GM11168 (cell line): ENCODE measurements at regions not wholly inside any gene's neighbourhood (a gene's known extent, or its start where the extent isn't known, plus 50 kb on each side); places are given as distances from the start of the nearest gene placed in this dataset.
"Not testable (repeated sequence)": the region's sequence is repeated elsewhere in the genome, so short reads cannot be mapped to it uniquely, and the experiment has no call there.

Experiments
- in situ Hi-C: fragments of 300-500 bp; cut with MboI; formaldehyde crosslinking; loops from one replicate; pipeline ENCODE4 v1.12.0; 2022; ENCODE audit warnings: low sequenced_read_pairs; ENCODE audit not compliant: unreplicated experiment

DNA sequence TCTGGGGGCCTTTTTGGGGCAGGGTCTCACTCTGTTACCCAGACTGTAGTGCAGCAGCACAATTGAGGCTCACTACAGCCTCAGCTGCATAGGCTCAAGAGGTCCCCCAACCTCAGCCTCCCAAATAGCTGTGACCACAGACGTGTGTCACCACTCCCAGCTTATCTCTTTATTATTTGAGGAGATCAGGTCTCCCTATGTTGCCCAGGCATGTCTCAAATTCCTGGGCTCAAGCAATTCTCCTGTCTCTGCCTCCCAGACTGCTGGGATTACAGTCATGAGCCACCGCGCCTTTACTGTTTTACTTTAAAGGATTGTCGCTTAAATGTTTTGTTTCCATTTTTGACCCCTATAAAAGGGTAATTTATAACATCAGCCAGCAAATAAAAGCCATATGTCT lies 502.6 kb upstream of the AUTS2 start:
- in situ Hi-C loops: no loop called here

DNA sequence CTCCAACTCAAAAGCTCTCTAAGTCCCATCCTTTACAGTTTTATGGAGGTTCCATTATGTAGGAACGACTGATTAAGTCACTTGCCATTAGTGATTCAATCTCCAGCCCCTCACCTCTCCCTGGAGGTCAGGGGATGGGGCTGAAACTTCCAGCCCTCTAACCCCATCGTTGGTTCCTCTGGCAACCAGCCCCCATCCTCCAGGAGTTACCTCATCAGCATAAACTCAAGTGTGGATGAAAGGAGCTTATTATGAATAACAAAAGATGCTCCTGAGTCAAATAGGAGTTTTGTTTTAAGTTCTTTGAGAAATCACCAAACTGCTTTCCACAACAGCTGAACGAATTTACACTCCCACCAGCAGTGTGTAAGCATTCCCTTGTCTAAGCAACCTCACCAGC lies 494.3 kb upstream of the AUTS2 start:
- in situ Hi-C loops: no loop called here

DNA sequence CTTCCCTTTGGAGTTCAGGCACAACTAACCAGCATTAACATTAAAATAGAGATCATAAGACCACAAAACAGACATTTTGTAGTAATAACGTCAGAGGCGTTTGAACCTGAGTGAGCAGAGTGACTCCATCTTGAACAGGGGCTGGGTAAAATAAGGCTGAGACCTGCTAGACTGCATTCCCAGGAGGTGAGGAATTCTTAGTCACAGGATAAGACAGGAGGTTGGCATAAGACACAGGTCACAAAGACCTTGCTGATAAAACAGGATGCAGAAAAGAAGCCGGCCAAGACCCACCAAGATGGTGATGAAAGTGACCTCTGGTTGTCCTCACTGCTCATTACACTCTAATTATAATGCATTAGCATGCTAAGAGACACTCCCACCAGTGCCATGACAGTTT lies 493.2 kb upstream of the AUTS2 start:
- in situ Hi-C loops: no loop called here

DNA sequence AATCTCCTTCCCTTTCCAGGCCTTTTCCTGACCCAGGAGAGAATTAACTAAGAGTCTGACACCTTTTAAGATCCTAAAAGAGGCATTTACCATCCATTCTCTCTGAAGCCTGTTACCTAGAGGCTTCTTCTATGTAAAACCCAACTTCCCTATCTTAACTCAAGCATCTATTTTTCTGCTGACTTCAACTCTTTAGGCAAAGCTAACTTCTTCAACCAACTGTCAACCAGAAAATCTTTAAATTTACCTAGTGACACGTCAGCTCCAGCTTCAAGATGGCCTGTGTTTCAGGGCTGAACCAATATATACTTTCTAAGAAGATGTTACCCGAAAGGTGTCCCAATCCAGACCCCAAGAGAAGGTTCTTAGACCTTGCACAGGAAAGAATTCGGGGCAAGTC lies 492.3 kb upstream of the AUTS2 start:
- in situ Hi-C loops: no loop called here

DNA sequence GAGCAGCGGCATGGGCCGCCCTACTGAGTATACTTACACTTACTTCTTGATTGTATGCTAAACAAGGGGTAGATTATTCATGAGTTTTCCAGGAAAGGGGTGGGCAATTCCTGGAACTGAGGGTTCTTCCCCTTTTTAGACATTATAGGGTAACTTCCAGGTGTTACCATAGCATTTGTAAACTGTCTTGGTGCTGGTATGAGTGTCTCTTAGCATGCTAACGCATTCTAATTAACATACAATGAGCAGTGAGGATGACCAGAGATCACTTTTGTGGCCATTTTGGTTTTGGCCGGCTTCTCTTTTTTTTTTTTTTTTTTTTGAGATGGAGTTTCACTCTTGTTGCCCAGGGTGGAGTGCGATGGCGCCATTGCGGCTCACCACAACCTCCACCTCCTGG lies 491.8 kb upstream of the AUTS2 start:
- in situ Hi-C loops: not testable (repeated sequence)

DNA sequence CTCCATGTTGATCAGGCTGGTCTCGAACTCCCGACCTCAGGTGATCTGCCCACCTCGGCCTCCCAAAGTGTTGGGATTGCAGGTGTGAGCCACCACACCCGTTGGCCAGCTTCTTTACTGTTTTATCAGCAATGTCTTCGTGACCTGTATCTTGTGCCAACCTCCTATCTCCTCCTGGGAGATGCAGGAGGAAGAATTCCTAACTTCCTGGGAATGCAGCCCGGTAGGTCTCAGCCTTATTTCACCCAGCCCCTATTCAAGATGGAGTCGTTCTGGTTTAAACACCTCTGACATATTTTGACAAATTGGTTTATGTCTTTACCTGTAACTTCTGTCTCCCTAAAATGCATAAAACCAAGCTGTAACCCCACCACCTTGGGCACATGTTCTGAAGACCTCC lies 491.3 kb upstream of the AUTS2 start:
- in situ Hi-C loops: not testable (repeated sequence)

DNA sequence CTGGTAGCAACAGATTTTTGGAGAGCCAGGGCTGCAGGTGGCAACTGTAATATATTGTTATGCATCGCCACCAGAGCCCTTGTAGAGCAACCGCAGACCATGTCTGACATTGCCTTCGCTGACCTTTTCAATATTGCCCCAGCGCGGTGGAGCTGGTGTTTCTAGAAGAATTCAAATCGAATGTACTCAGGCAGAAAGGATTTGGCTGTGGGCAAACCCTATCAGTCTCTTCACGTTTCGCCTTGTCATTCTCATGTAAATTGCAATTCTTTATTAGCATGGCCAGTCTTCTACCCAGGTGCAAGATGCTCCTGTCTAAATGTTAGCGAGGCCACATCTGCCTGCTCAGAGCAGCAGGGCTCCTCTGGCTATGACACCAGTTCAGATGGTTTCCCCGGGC lies 490.2 kb upstream of the AUTS2 start:
- in situ Hi-C loops: no loop called here

DNA sequence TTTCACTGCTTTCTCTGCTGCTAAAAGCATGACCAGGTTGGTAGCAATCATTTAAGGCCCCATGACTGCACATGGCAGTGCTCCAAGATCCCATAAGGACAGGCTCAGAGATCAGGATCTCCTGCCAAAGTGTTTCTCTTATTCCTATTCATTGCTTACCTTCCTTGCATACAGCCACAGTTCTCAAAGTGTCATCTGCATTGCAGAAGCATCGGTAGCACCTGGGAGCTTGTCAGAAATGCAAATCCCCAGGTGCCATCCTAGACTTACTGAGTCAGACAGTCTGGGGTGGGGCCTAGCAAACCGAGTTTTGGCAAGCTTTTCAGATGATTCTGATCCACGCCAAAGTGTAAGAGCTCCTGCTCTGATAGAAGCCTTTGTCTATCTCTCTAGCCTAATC lies 489.0 kb upstream of the AUTS2 start:
- in situ Hi-C loops: no loop called here

DNA sequence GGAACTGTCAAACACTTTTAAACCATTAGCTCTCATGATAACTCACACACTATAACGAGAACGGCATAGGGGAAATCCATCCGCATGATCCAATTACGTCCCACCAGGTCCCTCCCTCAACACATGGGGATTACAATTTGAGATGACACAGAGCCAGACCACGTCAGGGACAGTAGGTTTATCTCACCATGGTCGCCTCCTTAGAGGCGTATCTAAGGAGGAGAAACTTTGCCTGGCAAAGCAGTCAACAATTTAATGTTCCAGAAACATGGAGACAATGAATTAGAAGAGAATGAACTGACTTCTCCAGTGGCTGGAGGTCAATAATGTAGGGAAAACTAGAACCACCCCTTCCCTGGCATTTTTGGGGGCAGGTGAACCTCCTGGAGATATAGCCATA lies 488.4 kb upstream of the AUTS2 start:
- in situ Hi-C loops: loop anchor here (10.0 kb wide), 1 partner anchor 555 kb away; no protein-coding TSS in a partner anchor

DNA sequence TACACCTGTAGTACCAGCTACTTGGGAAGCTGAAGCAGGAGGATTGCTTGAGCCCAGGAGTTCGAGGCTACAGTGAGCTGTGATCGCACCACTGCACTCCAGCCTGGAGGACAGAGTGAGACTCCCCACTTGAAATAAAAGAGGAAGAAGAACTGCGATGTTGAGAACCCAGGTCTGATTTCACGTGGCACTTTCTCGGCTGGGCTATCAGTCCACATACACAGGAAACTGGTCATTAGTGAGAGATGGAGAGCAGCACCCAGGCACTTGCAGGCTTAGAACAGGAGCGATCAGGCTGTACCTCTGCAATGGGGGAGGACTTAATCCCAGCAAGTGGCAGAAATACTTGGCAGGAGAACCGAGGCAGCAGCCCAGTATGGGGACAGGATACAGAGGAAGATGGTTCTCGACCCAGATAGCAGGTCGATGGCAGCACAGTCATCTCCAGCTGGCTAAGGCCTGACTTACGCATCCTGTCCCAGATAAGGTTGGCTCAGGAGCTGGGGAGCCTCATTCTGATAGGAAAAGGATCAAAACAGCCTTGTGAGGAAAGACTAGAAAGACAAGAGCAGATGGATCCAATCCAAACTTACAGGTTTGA lies 487.7 kb upstream of the AUTS2 start:
- in situ Hi-C loops: loop anchor here (10.0 kb wide), 1 partner anchor 554 kb away; no protein-coding TSS in a partner anchor

DNA sequence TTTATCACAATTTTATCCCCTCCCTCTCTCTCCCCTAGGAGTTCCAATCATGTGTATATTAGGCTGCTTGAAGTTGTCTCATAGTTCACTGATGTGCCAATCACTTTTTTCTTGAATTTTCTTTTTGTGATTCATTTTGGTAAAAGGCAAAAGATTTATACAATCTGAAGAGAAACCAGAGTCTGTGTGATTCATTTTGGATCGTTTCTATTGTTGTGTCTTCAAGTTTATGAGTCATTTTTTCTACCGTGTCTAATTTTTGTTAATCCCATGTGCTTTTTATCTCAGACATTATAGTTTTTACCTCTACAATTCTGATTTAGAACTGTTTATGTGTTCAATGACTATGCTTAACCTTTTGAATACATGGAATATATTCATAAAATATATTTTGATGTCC lies 483.9 kb upstream of the AUTS2 start:
- in situ Hi-C loops: loop anchor here (10.0 kb wide), 1 partner anchor 550 kb away; no protein-coding TSS in a partner anchor

DNA sequence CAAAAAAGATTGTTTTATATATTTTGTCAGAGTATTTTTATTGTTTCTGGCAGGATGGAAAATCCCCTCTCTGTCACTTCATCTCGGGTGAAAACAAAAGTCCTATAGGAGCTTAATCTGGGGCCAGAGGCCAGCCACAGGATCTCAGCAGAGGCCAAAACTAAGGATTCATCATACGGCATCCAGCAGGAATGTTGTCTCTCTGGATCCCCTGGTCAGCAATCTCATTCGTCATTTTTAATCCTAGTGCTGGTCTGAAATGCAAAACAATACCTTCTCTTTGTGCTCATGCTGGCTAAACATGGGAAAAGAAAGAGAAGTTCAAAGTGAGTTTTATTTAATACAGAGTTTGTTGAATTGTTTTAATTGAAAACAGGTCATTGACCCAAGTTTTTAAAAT lies 482.5 kb upstream of the AUTS2 start:
- in situ Hi-C loops: loop anchor here (10.0 kb wide), 1 partner anchor 549 kb away; no protein-coding TSS in a partner anchor

DNA sequence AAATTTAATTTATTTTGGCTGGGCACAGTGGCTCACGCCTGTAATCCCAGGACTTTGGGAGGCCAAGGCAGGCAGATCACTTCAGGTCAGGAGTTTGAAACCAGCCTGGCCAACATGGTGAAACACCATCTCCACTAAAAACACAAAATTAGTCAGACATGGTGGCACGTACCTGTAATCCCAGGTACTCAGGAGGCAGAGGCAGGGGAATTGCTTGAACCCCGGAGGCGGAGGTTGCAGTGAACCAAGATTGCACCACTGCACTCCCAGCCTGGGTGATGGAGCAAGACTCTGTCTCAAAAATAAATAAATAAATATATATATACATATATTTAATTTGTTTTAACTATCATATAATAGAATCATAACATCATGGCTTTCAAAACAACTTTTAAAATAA lies 482.1 kb upstream of the AUTS2 start:
- in situ Hi-C loops: loop anchor here (10.0 kb wide), 1 partner anchor 549 kb away; no protein-coding TSS in a partner anchor

DNA sequence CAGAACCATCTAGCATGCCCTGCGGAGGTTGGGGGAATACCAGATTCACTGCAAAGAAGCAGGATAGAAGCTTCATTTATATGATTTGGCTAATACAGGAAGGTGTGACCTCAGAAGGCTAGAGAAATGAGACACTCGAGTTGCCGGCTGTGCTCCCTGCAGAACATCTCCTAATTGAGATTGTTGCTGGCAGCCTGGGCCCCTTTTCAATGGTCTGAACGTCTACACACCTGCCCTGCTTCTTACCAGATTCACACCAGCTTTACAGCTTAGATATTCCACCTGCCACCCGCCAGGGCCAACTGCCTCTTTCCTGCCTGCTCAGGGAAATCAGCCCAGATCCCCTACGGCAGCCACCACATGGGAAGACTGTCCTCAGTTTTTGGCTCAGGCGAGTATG lies 475.3 kb upstream of the AUTS2 start:
- in situ Hi-C loops: no loop called here

DNA sequence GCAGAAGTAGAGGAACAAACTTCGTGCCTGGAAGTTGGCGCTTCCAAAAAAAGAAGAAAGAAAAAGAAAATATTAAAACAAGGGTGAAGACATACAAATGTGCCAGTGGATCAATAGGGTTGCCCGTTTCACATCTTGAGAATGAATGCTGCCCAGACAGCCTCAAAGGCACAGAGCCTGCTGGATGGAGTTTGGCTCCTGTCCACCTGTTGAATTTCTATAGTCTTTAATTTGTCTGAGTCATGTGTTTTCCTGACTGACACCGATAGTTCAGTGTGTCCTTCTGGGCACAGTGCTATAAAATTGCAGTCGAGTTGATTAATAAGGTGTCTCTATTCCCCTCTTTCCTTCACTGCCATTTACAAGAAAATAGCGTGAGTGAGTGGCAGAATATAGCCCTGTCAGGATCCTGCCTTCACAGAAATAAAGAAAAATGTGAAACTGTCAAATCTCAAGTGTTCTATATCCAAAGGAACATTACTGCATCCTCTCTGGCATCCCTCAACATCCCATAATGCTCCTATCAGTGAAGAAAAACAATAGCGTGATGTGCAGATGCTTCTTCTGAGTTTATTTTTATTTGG lies 471.3 kb upstream of the AUTS2 start:
- in situ Hi-C loops: no loop called here

DNA sequence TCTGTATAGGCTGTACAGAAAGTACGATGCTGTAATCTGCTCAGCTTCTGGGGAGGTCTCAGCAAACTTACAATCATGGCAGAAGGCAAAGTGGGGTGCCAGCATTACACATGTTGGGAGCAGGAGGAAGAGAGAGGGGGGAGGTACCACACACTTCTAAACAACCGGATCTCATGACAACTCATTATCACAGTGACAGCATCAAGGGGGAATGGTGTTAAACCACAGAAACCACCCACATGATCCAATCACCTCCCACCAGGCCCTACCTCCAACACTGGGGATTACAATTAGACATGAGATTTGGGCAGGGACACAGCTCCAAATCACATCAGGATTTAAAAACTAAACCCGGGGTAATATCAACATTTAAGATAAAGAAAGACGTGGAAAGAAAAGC lies 468.8 kb upstream of the AUTS2 start:
- in situ Hi-C loops: no loop called here

DNA sequence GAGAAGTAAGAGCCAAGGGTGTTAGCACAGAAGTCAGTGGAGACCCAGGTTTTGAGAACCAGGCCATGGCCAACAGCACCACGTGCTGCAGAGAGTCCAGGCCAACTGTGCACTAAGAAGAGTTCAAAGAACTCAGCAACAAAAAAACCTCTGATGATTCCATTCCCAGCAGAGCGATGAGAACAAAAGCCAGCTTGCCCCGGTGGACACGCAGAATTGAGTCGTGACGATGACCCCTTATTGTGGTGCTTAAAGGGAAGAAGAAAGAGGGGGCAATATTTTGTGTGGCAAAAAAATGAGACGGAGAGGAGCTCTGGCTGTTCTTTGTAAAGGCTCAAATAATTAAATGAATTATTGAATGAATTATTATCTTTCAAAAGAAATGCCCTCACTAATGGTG lies 468.3 kb upstream of the AUTS2 start:
- in situ Hi-C loops: no loop called here

DNA sequence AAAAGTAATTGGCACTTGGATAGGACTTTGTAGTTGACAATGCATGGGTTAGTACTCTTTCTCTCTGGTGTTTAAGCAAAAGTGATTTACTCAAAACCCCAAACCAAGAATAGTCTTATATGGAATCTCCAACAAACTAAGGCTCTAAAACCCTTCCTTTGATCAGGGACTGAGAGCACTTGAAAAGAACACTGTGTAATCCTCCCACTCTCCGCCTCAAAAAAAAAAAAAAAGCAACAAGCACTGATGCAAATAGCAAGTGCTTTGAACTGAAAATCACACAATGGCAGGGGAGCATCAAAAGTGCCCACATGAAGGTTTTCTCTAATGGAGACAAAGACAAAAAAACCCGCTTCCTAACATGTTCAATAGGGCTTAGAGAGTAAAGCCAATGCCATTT lies 467.9 kb upstream of the AUTS2 start:
- in situ Hi-C loops: no loop called here

DNA sequence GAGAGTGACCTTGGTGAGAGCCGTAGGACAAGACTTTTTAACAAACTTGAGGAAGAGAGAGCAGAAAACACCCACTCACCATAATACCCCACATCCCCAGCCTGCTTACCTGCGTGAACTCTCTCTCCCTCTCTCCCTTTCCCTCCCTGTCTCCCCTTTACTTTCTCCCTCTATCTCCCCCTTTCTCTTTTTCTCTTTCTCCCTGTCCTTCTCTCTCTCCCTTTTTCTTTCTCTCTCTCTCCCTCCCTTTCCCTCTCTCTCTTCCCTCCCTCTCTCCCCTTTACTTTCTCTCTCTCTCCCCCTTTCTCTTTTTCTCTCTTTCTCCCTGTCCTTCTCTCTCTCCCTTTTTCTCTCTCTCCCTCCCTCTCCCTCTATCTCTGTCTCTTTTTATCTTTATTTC lies 464.0 kb upstream of the AUTS2 start:
- in situ Hi-C loops: no loop called here

DNA sequence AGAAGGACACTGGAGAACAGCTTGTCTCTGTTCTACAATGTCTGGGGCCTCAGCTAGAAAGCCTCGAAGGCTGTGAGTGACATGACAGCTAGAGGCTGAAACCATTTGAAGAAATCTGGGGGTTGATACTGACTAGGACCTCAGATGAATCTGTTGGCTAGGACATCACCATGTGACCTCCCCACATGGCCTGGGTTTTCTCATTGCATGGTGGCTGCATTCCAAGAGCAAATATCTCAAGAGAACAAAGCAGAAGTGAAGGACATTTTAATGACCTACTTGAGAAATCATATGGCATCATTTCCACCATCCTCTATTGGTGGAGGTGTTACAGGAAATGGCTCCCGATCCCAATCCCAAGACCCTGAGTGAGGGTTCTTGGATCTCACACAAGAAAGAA lies 450.6 kb upstream of the AUTS2 start:
- in situ Hi-C loops: no loop called here

DNA sequence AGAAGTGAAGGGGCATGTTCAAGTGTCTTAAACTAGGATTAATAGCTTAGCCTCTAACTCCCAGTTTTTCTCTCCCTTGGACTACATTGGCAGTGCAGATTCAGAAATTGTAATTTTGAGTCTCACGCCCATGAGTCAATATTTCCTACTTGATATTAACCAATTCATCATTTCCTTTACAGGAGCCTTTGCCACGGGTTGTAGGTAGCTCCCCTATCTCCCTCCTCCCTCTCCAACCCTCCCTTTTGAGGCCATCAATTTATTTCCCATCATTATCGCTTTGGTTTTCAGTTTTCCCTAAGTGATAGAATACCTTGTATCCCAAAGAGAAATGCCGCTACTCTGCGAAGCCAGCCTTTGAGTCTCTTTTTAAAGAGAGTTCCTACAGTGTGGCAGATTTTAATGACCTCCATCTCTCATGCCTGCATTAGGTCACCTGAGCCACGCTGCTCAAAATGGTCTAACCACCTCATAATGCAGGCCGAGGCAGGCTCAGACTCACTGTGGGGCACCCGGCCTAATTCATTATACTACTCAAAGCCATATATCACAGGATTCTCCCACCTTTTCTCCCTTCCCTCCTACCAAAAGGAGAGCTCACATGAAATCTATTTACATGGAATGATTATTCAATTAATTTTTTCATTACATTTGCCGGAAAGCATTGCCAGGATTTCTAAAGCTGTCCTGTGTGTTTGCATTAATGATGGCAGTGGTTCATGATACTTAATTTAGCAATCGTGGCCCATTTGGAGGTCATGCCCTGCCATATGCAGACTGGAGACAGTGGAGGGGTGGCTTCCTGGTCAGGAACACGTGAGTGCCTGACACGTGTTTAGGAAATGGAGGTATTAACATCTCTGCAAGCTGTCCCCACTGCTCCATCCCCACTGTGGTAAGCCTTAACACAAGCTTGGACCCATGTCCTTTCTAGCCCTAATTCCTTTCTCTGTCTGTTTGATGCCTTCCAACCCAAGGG lies 448.2 kb upstream of the AUTS2 start:
- in situ Hi-C loops: no loop called here
